Ovary (tissue), 3 donors: ENCODE measurements at regions not wholly inside any gene's neighbourhood (a gene's known extent, or its start where the extent isn't known, plus 50 kb on each side); places are given as distances from the start of the nearest gene placed in this dataset.

Source experiments
- EP300 ChIP-seq: sonication (generic); formaldehyde crosslinking; IDR thresholded peaks from one replicate; pipeline ENCODE4 v1.6.1; 2017; ENCODE audit warnings: antibody characterized with exemption
- POLR2A ChIP-seq: fragments of 450-650 bp; IDR thresholded peaks from one replicate; pipeline ENCODE4 v1.6.1; 2017; ENCODE audit warnings: antibody characterized with exemption, mild to moderate bottlenecking, moderate library complexity
- TF ChIP-seq, protein P1 (sequence below), 3 donors: fragments of 450-650 bp in 2 of 3; fragments of 200-600 bp in 1 of 3; IDR thresholded peaks; one replicate each; pipeline versions ENCODE4 v1.5.1 to v1.8.0; 2016 to 2022; ENCODE audit warnings: antibody characterized with exemption in 3 of 3, mild to moderate bottlenecking in 1 of 3
- donor health status: DM: no; HTN: no; CAD: no.

DNA sequence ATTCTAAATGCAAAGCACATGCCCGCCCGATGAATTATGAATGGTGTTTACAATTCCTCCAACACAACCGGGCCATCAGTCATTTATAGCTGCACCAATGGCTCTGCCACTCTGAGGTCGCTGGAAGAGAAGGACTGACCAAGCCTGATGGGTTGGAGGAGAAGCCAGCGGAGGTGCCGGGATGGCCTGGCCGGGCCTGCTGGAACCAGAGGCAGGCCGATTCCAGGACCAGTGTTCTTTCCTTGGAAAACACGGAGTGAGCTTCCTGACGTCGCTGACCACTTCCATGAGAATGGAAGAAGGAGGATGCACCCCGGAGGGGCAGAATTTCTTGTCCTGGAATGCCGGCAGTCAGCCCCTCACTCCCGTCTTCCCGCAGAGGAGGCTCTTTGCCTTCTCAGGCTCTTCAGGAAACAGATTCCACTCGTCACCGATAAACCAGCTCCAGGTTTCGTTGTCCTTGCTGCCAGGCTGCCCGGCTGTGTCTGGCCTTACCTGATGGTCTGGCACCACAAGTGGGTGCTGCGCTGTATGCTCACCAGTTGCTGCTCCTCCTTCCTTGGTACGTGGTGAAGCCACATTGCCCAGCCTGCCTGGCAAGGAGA, 358.5 kb upstream of the SFSWAP start:
- TF ChIP-seq, protein P1, sequence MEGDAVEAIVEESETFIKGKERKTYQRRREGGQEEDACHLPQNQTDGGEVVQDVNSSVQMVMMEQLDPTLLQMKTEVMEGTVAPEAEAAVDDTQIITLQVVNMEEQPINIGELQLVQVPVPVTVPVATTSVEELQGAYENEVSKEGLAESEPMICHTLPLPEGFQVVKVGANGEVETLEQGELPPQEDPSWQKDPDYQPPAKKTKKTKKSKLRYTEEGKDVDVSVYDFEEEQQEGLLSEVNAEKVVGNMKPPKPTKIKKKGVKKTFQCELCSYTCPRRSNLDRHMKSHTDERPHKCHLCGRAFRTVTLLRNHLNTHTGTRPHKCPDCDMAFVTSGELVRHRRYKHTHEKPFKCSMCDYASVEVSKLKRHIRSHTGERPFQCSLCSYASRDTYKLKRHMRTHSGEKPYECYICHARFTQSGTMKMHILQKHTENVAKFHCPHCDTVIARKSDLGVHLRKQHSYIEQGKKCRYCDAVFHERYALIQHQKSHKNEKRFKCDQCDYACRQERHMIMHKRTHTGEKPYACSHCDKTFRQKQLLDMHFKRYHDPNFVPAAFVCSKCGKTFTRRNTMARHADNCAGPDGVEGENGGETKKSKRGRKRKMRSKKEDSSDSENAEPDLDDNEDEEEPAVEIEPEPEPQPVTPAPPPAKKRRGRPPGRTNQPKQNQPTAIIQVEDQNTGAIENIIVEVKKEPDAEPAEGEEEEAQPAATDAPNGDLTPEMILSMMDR (IDR thresholded peaks at IDR 0.05) = no peak
- TF ChIP-seq POLR2A (no peak), EP300 (no peak)
